GM23338 (cell line): ENCODE measurements at regions not wholly inside any gene's neighbourhood (a gene's known extent, or its start where the extent isn't known, plus 50 kb on each side); places are given as distances from the start of the nearest gene placed in this dataset.

Source experiments
- CTCF ChIP-seq, 2 experiments: fragments of 200-600 bp in 1 of 2; sonication (generic) in 1 of 2; conservative IDR thresholded peaks; 2 replicates each; pipeline versions ENCODE4 v1.5.1 to v1.6.1; 2016 to 2017; ENCODE audit warnings: antibody characterized with exemption in 2 of 2, low read depth in 2 of 2, mild to moderate bottlenecking in 2 of 2, moderate library complexity in 1 of 2
- EZH2 ChIP-seq: fragments of 200-600 bp; sonication (generic); IDR thresholded peaks from one replicate; pipeline ENCODE4 v1.8.0; 2017; ENCODE audit warnings: antibody characterized with exemption, mild to moderate bottlenecking, low read depth; ENCODE audit not compliant: unreplicated experiment
- EZH2phosphoT487 ChIP-seq: fragments of 200-600 bp; sonication (generic); IDR thresholded peaks from one replicate; pipeline ENCODE4 v1.8.1; 2018; ENCODE audit warnings: antibody characterized with exemption; ENCODE audit not compliant: unreplicated experiment
- POLR2AphosphoS5 ChIP-seq: IDR thresholded peaks from 2 replicates; pipeline ENCODE4 v1.6.1; 2016; ENCODE audit warnings: antibody characterized with exemption, low read depth
- REST ChIP-seq: IDR thresholded peaks from one replicate; pipeline ENCODE4 v1.6.1; 2018; ENCODE audit warnings: antibody characterized with exemption; ENCODE audit not compliant: unreplicated experiment
- ZNF462 ChIP-seq: fragments of 250-450 bp; sonication (Bioruptor Pico); IDR thresholded peaks from 2 replicates; pipeline ENCODE4 v1.5.0; 2020; ENCODE audit warnings: mild to moderate bottlenecking, moderate library complexity

DNA sequence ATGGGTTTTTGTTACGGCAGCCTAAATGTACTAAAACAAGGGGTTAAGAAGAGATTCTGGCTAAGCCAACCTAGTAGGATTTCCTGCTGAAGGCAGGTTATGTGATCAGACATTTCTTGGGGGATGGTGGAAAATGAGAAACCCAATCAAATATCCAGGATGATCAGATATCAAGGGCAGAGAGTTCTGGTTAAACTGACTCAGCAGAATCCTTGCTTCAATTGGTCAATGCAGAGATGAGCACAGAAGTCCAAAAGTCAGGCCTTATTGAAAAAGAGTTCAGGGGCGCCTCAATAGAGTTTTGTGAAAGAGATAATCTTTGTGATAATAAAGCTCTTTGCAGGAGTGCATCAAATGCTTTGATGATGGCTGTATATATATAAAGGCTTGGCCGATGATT lies 237.1 kb downstream of the AMY1C start:
- no peak for TF ChIP-seq EZH2
- TF ChIP-seq CTCF (conservative IDR thresholded peaks at IDR 0.05; ENCODE audit: low read depth in 2 of 2), result no peak
- no peak for TF ChIP-seq POLR2AphosphoS5
- TF ChIP-seq EZH2phosphoT487, result no peak
- TF ChIP-seq REST, result no peak
- no peak for TF ChIP-seq ZNF462 (CRISPR knock-in tag)
